ENCODE measurements at regions not wholly inside any gene's neighbourhood (a gene's known extent, or its start where the extent isn't known, plus 50 kb on each side); places are given as distances from the start of the nearest gene placed in this dataset.

DNA sequence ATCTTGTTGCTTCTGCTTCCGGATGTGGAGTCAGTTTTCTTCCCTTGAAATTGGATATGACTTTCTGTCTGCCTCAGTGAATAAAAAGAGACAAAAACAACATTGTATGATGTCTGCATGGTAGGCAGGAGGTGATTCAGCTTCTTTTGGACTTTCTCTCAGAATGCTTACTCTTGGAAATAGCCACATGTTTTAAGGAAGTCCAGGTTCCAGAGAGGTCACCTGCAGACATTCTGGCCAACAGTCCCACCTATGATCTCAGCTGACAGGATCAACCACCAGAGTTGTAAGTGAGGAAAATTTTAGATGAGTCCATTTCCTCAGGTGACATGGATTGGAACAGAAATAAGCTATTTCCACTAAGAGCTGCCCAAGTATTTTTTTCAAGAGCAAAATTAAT is 508.7 kb upstream of the FAM98A start:
- TF ChIP-seq, protein P1, sequence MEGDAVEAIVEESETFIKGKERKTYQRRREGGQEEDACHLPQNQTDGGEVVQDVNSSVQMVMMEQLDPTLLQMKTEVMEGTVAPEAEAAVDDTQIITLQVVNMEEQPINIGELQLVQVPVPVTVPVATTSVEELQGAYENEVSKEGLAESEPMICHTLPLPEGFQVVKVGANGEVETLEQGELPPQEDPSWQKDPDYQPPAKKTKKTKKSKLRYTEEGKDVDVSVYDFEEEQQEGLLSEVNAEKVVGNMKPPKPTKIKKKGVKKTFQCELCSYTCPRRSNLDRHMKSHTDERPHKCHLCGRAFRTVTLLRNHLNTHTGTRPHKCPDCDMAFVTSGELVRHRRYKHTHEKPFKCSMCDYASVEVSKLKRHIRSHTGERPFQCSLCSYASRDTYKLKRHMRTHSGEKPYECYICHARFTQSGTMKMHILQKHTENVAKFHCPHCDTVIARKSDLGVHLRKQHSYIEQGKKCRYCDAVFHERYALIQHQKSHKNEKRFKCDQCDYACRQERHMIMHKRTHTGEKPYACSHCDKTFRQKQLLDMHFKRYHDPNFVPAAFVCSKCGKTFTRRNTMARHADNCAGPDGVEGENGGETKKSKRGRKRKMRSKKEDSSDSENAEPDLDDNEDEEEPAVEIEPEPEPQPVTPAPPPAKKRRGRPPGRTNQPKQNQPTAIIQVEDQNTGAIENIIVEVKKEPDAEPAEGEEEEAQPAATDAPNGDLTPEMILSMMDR (IDR thresholded peaks at IDR 0.05): no peak
- TF ChIP-seq POLR2A (IDR thresholded peaks at IDR 0.05): no peak
